ENCODE measurements at regions not wholly inside any gene's neighbourhood (a gene's known extent, or its start where the extent isn't known, plus 50 kb on each side); places are given as distances from the start of the nearest gene placed in this dataset.

DNA sequence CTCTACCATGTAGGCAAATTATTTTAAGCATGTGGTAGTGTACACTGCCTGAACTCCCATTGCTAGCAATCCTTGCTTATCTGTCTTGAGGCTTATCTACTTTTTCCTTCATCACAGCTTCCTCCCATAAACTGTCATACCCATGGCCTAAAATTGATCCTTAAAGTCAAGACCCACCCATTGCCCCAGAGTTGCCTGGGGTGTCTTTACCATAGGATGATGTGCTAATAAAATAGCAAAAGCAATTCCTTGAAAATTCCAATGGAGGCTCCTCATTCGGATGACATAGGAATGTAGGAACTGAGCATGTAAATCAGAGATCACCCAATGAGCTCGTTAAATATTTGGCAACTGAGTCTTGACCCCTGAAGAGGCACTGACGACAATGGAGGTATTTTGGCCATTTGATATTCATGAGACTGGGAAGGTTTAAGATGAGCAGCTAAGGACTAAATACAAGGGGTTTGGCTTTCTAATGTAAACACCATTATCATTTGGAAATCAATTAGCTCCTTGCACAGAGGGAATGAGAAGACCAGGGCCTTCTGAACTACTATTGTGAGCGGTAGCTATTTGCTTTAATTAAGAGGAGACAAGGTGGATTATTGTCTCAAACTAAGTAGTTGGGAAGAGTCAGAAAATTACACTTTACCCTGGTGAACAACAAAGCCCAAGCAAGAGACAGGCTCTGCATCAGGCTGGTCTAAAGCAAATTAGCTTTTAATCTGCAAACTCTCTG is 234.9 kb downstream of the GATA3 start:
- Histone ChIP-seq H3K79me1 (ENCODE audit: low read depth in 1 of 2, low read length in 2 of 2) (no peaks in the 10 kb centered on the region), H3K4me2 (ENCODE audit: low read depth, low read length) (no peak overlapping the region), H3K36me3 (ENCODE audit: control insufficient read depth, insufficient read depth, low read length) (no peaks in the 10 kb centered on the region), H2BK5ac (ENCODE audit: low read depth, low read length, poor library complexity, severe bottlenecking) (no peak overlapping the region), H2BK15ac (ENCODE audit: low read depth, low read length) (no peak overlapping the region), H3K56ac (ENCODE audit: extremely low read depth, insufficient read depth, low read length) (no peak overlapping the region), H3K4me1 (ENCODE audit: control insufficient read depth, insufficient read depth, low read length) (no peaks in the 10 kb centered on the region), H4K91ac (ENCODE audit: insufficient read depth, low read depth, low read length) (no peak overlapping the region), H2AK5ac (ENCODE audit: low read depth, low read length) (no peak overlapping the region), H3K27me3 (ENCODE audit: control insufficient read depth, insufficient read depth, low read length) (no peaks in the 10 kb centered on the region), H4K20me1 (ENCODE audit: insufficient read depth, low read length) (no peaks in the 10 kb centered on the region), H2AK9ac (replicated peaks; ENCODE audit: low read depth, low read length, poor library complexity) (no peak overlapping the region), H3K18ac (ENCODE audit: low read depth, low read length) (no peak overlapping the region), H3K14ac (replicated peaks; ENCODE audit: low read depth, low read length) (no peak overlapping the region), H3K9me1 (ENCODE audit: insufficient read depth, low read length) (no peaks in the 10 kb centered on the region), H3K4me3 (ENCODE audit: insufficient read depth, low read depth, low read length) (no peak overlapping the region), H3K27ac (ENCODE audit: insufficient read depth, low read length) (no peak overlapping the region), H4K8ac (ENCODE audit: low read depth in 2 of 2, low read length in 2 of 2) (no peak overlapping the region), H2BK120ac (ENCODE audit: low read depth, low read length) (no peak overlapping the region), H2AFZ (replicated peaks; ENCODE audit: low read length, poor library complexity) (no peak overlapping the region), H4K5ac (ENCODE audit: low read depth, low read length) (no peak overlapping the region), H3K23ac (ENCODE audit: low read depth, low read length) (no peak overlapping the region), H3K9ac (ENCODE audit: low read depth, low read length) (no peak overlapping the region), H2BK20ac (ENCODE audit: low read depth, low read length) (no peak overlapping the region), H3K9me3 (ENCODE audit: control insufficient read depth, insufficient read depth, low read length) (peaks cover 8% of the 10 kb centered on the region), H3K4ac (ENCODE audit: low read depth, low read length) (no peak overlapping the region)
- ATAC-seq (ENCODE audit: low read depth) = no peak
- CTCF ChIA-PET = no interaction called here
- POLR2A ChIA-PET (ENCODE audit: unreplicated experiment) = no interaction called here
- in situ Hi-C loops (cut with MboI; ENCODE audit: low sequenced_read_pairs) (no loop called here), dilution Hi-C loops (cut with HindIII; ENCODE audit: low sequenced_read_pairs, unreplicated experiment) (no loop called here), intact Hi-C loops (cut with micrococcal nuclease) (no loop called here)
- no TSS peak for BruUV-seq (replicated peaks)
- no CpG with 5 or more reads among the region's 4 CpGs for WGBS, 2 experiments (ENCODE audit: extremely low coverage in 2 of 2, insufficient read length in 1 of 2)
- TF ChIP-seq SMC3 (IDR thresholded peaks at IDR 0.05; ENCODE audit: low read depth, low read length) (no peak), FOS (IDR thresholded peaks at IDR 0.05; ENCODE audit: low read depth, low read length) (no peak)
- DNase-seq = no peak

All from IMR-90 (cell line).